ENCODE measurements at regions not wholly inside any gene's neighbourhood (a gene's known extent, or its start where the extent isn't known, plus 50 kb on each side); places are given as distances from the start of the nearest gene placed in this dataset.

GRCh38 chr5:167964529-167964928 lies 326.9 kb upstream of the WWC1 start:
- no peak for DNase-seq (ENCODE audit: low read depth in 2 of 2)

- DNase-seq (ENCODE audit: low read depth in 2 of 2) = no peak
Observed at GRCh38 chr5:167965710-167966109, 325.7 kb upstream of the WWC1 start.

GRCh38 chr5:167966979-167967378 lies 324.5 kb upstream of the WWC1 start:
- DNase-seq (ENCODE audit: low read depth in 2 of 2) = no peak

GRCh38 chr5:167967494-167968177 lies 323.8 kb upstream of the WWC1 start:
- DNase-seq (ENCODE audit: low read depth in 2 of 2) = no peak

GRCh38 chr5:167968837-167969236 lies 322.6 kb upstream of the WWC1 start:
- no peak for DNase-seq (ENCODE audit: low read depth in 2 of 2)

- no peak for DNase-seq (ENCODE audit: low read depth in 2 of 2)
Observed at GRCh38 chr5:167969998-167970397, 321.4 kb upstream of the WWC1 start.

GRCh38 chr5:167971706-167972105 lies 319.7 kb upstream of the WWC1 start:
- DNase-seq (ENCODE audit: low read depth in 2 of 2) = no peak

- DNase-seq (ENCODE audit: low read depth in 2 of 2) = no peak
Observed at GRCh38 chr5:167973126-167973525, 318.3 kb upstream of the WWC1 start.

- no peak for DNase-seq (ENCODE audit: low read depth in 2 of 2)
Observed at GRCh38 chr5:167984951-167985350, 306.5 kb upstream of the WWC1 start.

GRCh38 chr5:167985373-167985772 lies 306.1 kb upstream of the WWC1 start:
- no peak for DNase-seq (ENCODE audit: low read depth in 2 of 2)

GRCh38 chr5:167987490-167988280 lies 303.8 kb upstream of the WWC1 start:
- no peak for DNase-seq (ENCODE audit: low read depth in 2 of 2)

GRCh38 chr5:167992868-167993267 lies 298.6 kb upstream of the WWC1 start:
- no peak for DNase-seq (ENCODE audit: low read depth in 2 of 2)

- DNase-seq (ENCODE audit: low read depth in 2 of 2) = no peak
Observed at GRCh38 chr5:167993771-167994170, 297.7 kb upstream of the WWC1 start.

GRCh38 chr5:167995844-167996425 lies 295.5 kb upstream of the WWC1 start:
- DNase-seq (ENCODE audit: low read depth in 2 of 2) = no peak

- DNase-seq (ENCODE audit: low read depth in 2 of 2) = no peak
Observed at GRCh38 chr5:167998148-167998767, 293.2 kb upstream of the WWC1 start.

- no peak for DNase-seq (ENCODE audit: low read depth in 2 of 2)
Observed at GRCh38 chr5:167999182-167999581, 292.3 kb upstream of the WWC1 start.

GRCh38 chr5:168001318-168001717 lies 290.1 kb upstream of the WWC1 start:
- no peak for DNase-seq (ENCODE audit: low read depth in 2 of 2)

- DNase-seq (ENCODE audit: low read depth in 2 of 2) = no peak
Observed at GRCh38 chr5:168002116-168002515, 289.3 kb upstream of the WWC1 start.

- DNase-seq (ENCODE audit: low read depth in 2 of 2) = no peak
Observed at GRCh38 chr5:168005093-168005492, 286.4 kb upstream of the WWC1 start.

GRCh38 chr5:168005936-168006335 lies 285.5 kb upstream of the WWC1 start:
- DNase-seq (ENCODE audit: low read depth in 2 of 2) = no peak

GRCh38 chr5:168006456-168007130 lies 284.9 kb upstream of the WWC1 start:
- no peak for DNase-seq (ENCODE audit: low read depth in 2 of 2)

GRCh38 chr5:168007286-168007685 lies 284.2 kb upstream of the WWC1 start:
- no peak for DNase-seq (ENCODE audit: low read depth in 2 of 2)

Measured in activated CD8-positive, alpha-beta memory T cell treated with anti-CD3 and anti-CD28 coated beads for 4 hours (primary cell).